ENCODE measurements at regions not wholly inside any gene's neighbourhood (a gene's known extent, or its start where the extent isn't known, plus 50 kb on each side); places are given as distances from the start of the nearest gene placed in this dataset.

DNA sequence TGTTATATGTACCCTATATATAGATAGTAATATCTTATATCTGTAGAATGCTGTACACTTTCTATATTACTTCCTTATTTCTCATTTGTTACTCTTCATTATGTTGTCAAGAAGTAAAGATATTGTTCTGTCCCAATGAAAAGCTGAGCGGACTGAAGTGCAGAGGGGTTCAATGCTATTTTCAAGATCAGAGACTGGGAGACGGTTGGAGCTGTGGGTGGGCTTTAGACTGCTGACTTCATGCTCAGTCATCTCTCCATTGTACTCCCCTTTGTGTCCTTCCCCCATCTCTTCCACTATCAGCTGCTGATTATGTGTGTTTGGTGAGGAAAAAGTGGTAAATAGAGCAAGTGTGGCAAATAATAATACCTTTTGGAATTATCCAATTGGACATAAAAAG is 532.3 kb upstream of the ZNF608 start:
- H3K36me3 ChIP-seq (ENCODE audit: control insufficient read depth in 2 of 2, insufficient read depth in 2 of 2, low read length in 1 of 2) = no peaks in the 10 kb centered on the region
- H3K79me2 ChIP-seq (ENCODE audit: control insufficient read depth, insufficient read depth, low read length) = no peaks in the 10 kb centered on the region
- CTCF ChIA-PET = interaction anchor here (1.0 kb wide), 1 partner anchor 10 kb away, joined by 3 read pairs; no protein-coding TSS in a partner anchor
- in situ Hi-C loops (cut with MboI) (no loop called here), intact Hi-C loops (cut with micrococcal nuclease; ENCODE audit: unreplicated experiment) (no loop called here)
- no peaks in the 10 kb centered on the region for H3K4me1 ChIP-seq (ENCODE audit: control insufficient read depth, insufficient read depth, low read length)
- no peak for DNase-seq (ENCODE audit: low read depth, low spot score)
- ATAC-seq = no peak
- no peak overlapping the region for H3K4me3 ChIP-seq
- H3K9me3 ChIP-seq (replicated peaks; ENCODE audit: control insufficient read depth, insufficient read depth, low read length) = no peaks in the 10 kb centered on the region
- RAD21 ChIA-PET (ENCODE audit: unreplicated experiment) = no interaction called here
- no peaks in the 10 kb centered on the region; a peak in 1 of 4 replicates for H3K27me3 ChIP-seq (replicated peaks in 1 of 2; ENCODE audit: control insufficient read depth in 2 of 2, insufficient read depth in 2 of 2, low read length in 1 of 2)
- no peak overlapping the region for H3K27ac ChIP-seq (ENCODE audit: control insufficient read depth, insufficient read depth)
- BruUV-seq (replicated peaks) = no TSS peak
- H2AFZ ChIP-seq (ENCODE audit: control insufficient read depth, low read depth, low read length) = no peak overlapping the region
- H4K20me1 ChIP-seq (ENCODE audit: control insufficient read depth, insufficient read depth) = no peaks in the 10 kb centered on the region
- H3K4me2 ChIP-seq (ENCODE audit: control insufficient read depth, insufficient read depth) = no peak overlapping the region
- POLR2A ChIA-PET = no interaction called here
- TF ChIP-seq KLF5 (IDR thresholded peaks at IDR 0.05; ENCODE audit: partially characterized antibody) = no peak
- no peak for TF ChIP-seq YBX1 (IDR thresholded peaks at IDR 0.05)
- TF ChIP-seq, protein P1, sequence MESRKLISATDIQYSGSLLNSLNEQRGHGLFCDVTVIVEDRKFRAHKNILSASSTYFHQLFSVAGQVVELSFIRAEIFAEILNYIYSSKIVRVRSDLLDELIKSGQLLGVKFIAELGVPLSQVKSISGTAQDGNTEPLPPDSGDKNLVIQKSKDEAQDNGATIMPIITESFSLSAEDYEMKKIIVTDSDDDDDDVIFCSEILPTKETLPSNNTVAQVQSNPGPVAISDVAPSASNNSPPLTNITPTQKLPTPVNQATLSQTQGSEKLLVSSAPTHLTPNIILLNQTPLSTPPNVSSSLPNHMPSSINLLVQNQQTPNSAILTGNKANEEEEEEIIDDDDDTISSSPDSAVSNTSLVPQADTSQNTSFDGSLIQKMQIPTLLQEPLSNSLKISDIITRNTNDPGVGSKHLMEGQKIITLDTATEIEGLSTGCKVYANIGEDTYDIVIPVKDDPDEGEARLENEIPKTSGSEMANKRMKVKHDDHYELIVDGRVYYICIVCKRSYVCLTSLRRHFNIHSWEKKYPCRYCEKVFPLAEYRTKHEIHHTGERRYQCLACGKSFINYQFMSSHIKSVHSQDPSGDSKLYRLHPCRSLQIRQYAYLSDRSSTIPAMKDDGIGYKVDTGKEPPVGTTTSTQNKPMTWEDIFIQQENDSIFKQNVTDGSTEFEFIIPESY (IDR thresholded peaks at IDR 0.05) = no peak
- no peak overlapping the region for H3K9ac ChIP-seq (ENCODE audit: control insufficient read depth, insufficient read depth, low read length)
- SMC1A ChIA-PET (ENCODE audit: uncharacterized antibody, unreplicated experiment) = interaction anchor here (1.3 to 1.5 kb wide), 2 partner anchors 9 kb away, joined by 3 read pairs; no protein-coding TSS in a partner anchor
- 36% methylated on average over 2 of the region's 2 CpGs for WGBS (ENCODE audit: insufficient coverage, insufficient replicate concordance, low lambda C conversion rate, missing lambda C conversion rate)
- no peak for FAIRE-seq

DNA sequence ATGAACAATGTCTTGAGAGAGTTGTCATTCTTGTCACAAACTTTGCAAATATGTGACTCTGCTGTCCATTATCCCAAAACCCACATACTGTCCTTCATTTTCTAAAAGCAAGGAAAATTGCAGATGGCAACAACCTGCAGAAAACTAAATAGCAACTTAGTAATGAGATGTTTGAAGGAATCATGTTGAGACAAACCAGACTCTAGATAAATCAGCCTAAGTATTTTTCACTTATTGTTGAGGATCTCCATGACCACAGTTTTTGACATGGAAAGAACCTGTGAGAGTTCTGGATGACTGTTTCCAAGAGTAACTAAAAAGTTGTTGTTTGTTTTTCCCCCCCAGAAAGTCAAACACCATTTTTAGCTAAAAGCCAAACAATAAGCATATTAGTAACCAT is 535.2 kb upstream of the ZNF608 start:
- H2AFZ ChIP-seq (ENCODE audit: control insufficient read depth, low read depth, low read length) = no peak overlapping the region
- H3K36me3 ChIP-seq (ENCODE audit: control insufficient read depth in 2 of 2, insufficient read depth in 2 of 2, low read length in 1 of 2) = no peaks in the 10 kb centered on the region
- H3K27me3 ChIP-seq (replicated peaks in 1 of 2; ENCODE audit: control insufficient read depth in 2 of 2, insufficient read depth in 2 of 2, low read length in 1 of 2) = no peaks in the 10 kb centered on the region; a peak in 1 of 4 replicates
- H3K9me3 ChIP-seq (replicated peaks; ENCODE audit: control insufficient read depth, insufficient read depth, low read length) = no peaks in the 10 kb centered on the region
- H3K4me1 ChIP-seq (ENCODE audit: control insufficient read depth, insufficient read depth, low read length) = no peaks in the 10 kb centered on the region
- FAIRE-seq (no peak), DNase-seq (ENCODE audit: low read depth, low spot score) (no peak), ATAC-seq (no peak)
- no peaks in the 10 kb centered on the region for H4K20me1 ChIP-seq (ENCODE audit: control insufficient read depth, insufficient read depth)
- TF ChIP-seq LARP7 (IDR thresholded peaks at IDR 0.05) (no peak), IKZF2 (IDR thresholded peaks at IDR 0.05) (no peak), RFX5 (IDR thresholded peaks at IDR 0.05; ENCODE audit: low read depth, low read length) (no peak), NFYB (IDR thresholded peaks at IDR 0.05; ENCODE audit: insufficient read depth, low read depth, low read length) (no peak), SREBF2 (IDR thresholded peaks at IDR 0.05; ENCODE audit: low read length) (no peak), SP1 (IDR thresholded peaks at IDR 0.05; ENCODE audit: low read depth, low read length) (no peak), ATF7 (IDR thresholded peaks at IDR 0.05; ENCODE audit: low read depth) (no peak), STAT1 (conservative IDR thresholded peaks at IDR 0.05) (no peak), ZBED1 (IDR thresholded peaks at IDR 0.05; ENCODE audit: borderline replicate concordance) (no peak), ZNF384 (IDR thresholded peaks at IDR 0.05; ENCODE audit: borderline replicate concordance, low read depth, low read length) (no peak)
- intact Hi-C loops (cut with micrococcal nuclease; ENCODE audit: unreplicated experiment) = no loop called here
- BruUV-seq (replicated peaks) = no TSS peak
- in situ Hi-C loops (cut with MboI) = no loop called here
- POLR2A ChIA-PET = no interaction called here
- no peaks in the 10 kb centered on the region for H3K79me2 ChIP-seq (ENCODE audit: control insufficient read depth, insufficient read depth, low read length)
- SMC1A ChIA-PET (ENCODE audit: uncharacterized antibody, unreplicated experiment) = no interaction called here
- RAD21 ChIA-PET (ENCODE audit: unreplicated experiment) = no interaction called here
- H3K4me2 ChIP-seq (ENCODE audit: control insufficient read depth, insufficient read depth) = no peak overlapping the region
- CTCF ChIA-PET = no interaction called here
- H3K27ac ChIP-seq (ENCODE audit: control insufficient read depth, insufficient read depth) = no peak overlapping the region
- H3K9ac ChIP-seq (ENCODE audit: control insufficient read depth, insufficient read depth, low read length) = no peak overlapping the region
- no peak overlapping the region for H3K4me3 ChIP-seq

All from GM12878 (cell line).